HG03571 (cell line): ENCODE measurements at regions not wholly inside any gene's neighbourhood (a gene's known extent, or its start where the extent isn't known, plus 50 kb on each side); places are given as distances from the start of the nearest gene placed in this dataset.

ENCODE experiments used
- ATAC-seq: cut with Tn5 transposase; IDR thresholded peaks from one replicate; pipeline ENCODE4 v1.9.1; 2021; ENCODE audit not compliant: unreplicated experiment

DNA sequence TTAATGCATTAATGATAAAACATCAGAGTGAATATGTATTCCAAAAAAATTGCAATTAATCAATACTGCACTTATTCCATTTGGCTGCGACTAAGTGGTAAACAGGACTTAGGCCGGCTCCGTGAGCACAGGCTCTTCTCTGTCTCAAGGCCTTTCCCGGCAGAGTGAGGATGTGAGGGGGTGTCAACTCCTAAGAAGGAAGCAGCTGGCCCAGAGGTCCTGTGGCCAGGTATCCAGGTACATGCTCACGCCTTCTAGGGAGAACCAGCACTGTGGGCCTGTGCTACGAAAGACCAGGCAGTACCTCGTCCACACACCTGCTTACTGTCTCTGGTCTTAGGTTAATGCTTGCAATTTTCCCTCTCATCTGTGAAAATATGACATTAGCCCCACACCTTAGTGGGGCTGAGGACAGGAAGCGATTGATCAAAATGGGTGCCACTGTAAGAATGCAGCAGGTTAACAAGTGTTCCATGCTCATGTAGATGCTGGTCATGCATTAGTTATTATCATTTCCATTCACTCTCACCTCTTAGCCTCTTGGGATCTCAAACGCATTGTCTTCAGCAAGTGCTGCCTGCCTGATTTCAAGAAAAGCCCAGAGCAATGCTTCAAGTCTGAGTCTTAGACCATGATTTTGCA is 175.3 kb downstream of the ABHD5 start:
- no peak for ATAC-seq

DNA sequence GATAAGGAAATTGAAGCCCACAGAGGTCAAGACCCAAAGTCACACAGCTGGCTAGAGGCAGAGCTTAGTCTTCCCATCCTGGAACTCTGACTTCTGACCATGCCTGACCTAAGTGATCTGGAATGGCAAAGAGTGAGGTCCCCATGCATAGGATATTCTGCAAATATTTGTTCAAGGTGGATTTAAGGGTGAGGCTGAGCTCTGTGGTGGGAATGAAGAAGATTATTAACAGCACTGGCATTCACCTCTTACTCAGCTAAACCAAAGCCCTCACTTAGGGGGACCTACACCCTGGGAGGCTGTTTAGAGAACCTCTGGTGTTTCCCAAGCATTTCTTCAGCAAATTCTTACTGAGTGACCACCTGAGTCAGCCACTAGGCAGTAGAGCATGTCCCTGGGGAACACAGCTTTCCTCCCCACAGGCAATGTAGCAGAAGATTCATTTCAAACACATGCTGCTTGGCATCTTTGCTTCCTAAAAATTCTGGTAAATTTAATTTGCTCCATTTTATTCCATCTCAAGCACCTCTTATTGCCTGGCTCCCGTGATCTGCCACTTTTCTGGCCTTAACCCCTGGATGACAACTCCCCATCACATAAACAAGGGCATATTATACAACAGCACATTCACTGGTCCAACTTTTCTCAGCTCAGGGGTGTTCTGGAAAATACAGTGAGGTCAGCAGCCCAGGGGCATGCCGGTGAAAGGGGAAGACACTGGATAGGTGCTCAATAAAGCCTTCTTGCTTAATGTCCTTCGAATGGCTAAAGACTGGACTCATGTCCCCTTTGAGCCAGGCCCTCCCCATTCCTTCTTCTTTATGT is 176.0 kb downstream of the ABHD5 start:
- no peak for ATAC-seq

DNA sequence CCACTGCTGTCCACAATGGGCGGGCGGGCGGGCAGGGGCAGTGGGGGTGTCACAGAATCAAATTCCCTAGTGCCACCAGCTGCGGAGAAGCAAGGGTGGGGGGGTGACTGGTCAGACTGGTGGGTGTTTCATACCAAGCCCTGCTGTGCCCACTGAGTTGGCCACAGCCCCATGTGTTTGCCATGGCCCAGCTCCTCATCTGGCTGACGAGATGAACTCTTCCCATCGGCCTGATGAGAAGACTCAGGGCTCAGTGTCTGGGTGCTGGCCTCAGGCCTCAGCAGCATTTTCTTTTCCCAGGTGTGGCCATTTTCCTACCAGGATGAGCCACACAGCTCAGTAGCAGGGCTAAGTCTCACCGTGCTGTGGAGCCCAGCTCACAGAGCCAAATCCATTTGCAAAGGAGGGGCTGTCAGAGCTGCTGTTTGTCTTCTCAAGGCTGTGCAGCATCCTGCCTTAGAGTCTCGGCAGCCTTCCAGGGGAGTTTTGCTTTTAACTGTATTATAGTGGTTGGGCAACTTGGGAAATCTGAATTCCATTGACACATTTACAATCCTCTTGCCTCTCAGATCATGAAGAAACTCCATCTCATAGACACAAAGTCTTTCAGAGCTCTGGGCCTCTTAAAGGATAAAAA is 176.8 kb downstream of the ABHD5 start:
- ATAC-seq = no peak

- ATAC-seq = no peak
These were observed 178.8 kb downstream of the ABHD5 start for GRCh38 chr3:43869491-43869890.

DNA sequence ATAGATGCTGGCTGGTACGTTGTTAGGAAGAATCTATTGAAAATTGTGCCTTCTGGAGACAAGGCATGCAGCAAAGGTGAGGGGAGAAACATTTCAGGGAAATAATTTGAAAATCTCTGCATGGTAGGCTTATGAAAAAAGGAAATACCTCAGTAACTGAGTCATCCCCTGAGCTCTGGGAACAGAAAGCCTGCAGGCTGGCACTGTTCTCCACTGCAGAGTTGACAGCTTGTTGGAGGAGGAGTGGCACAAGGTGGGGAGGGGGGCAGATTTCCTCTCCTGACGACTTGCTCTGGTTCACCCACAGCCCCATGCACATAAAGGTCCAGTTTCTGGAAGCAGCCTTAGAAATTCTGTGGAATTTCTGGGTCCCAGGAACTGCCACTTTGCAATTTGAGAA is 179.4 kb downstream of the ABHD5 start:
- ATAC-seq = no peak

DNA sequence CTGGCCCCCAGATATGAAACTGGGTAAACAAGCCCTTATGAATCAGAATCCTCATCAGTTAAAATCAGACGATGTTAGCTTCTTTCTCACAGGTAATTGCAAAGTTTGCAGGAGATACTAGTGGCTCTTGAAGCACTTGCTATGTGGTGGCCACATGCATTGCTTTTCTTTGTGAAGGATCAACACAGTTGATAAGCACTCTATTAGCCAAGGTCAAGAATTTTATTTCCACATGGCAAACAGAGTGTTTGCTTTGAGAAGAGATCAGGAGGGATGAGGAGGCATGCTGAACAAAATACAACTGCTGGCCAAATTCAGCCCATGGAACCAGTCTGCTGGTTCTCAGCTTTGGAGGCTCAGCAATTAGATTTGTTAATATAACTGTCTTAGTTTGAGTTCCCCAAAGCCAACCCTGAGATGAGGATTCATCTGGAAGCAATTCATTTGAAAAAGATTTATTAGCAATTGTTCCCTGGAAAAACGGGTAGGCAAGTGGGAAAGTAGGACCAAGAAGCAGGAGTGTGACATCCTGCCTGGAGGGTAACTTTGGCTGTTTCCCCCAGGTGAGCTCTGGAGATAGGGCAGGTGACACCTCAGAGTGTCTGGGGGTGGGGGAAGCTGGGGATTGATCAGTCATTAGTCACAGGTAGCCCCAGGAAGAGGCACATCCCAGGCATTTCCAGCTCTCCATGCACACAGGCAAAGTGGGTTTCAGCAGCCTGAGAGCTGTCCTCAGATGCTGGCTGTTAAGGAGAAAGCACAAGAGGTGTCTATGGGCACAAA is 180.3 kb downstream of the ABHD5 start:
- no peak for ATAC-seq

GRCh38 chr3:43871627-43872245 is 181.0 kb downstream of the ABHD5 start:
- no peak for ATAC-seq

- ATAC-seq = no peak
These were observed 181.6 kb downstream of the ABHD5 start for GRCh38 chr3:43872301-43872700.

DNA sequence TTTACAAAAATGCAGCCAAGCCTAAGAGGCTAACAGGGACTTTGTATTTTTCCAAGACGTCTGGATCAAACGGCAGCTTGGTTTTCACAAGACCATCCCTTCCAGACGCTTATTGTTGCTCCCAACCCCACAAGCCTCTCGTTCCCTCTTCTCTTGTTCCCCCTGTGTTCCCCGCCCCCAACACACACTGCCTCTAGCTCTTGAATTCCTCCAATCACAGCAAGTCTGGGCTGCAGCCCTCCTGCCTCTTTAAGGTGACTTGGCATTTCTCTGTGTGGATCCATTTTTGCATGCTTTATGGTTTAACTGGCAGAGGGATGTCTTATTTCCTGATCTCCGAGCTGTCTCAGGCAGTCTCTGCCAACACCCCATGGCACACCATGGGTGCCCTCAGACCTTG is 182.2 kb downstream of the ABHD5 start:
- ATAC-seq = no peak

GRCh38 chr3:43873723-43874122 is 183.0 kb downstream of the ABHD5 start:
- no peak for ATAC-seq

DNA sequence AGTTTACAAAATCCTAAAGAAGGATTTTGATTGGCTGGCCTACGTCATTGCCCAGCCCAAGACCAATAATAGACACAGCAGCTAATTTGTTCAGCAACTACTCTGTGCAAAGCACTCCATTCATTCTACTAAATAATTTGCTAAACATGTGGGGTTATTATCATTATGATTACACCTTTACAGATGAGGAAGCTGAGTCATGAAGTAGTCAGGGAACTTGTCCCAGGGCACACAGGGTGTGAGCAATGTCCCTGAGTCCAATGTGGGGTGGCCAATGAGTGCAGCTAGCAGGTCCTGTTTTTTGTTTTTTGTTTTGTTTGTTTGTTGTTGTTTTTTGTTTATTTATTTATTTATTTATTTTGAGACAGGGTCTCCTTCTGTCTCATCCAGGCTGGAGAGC is 183.6 kb downstream of the ABHD5 start:
- no peak for ATAC-seq

DNA sequence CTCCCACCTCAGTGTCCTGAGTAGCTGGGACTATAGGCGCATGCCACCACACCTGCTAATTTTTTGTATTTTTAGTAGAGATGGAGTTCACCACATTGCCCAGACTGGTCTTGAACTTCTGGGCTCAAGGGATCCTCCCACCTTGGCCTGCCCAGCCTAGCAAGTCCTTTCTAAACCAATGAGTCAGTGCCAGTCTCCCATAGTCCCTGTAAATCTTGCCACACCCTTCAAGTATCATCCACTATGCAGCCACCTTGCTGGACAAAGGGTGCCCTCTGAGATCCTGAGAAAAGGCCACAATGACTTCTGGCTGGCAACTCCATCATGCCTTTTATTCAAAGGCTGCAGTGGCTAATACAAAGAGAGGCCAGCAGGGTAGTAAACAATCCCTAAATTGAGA is 184.0 kb downstream of the ABHD5 start:
- no peak for ATAC-seq

DNA sequence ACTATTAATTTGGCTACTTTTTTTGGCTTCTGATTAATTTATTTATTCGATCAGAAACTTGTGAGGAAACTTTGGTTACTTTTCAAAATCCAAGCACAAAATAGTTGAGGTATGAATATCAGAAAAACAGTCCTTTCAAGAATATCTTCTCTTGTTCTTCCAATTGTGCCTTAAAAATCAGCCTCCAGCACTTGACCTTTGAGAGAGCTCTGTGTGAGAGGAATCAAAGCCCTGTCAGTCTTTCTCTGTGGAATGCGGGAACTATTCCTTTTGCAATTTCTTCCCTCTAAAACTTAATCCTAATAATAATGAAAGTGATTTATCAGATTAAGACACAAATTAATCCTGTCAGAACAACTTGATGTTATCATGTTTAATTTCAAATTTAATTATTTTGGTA is 185.9 kb downstream of the ABHD5 start:
- ATAC-seq = no peak

- no peak for ATAC-seq
These were observed 188.4 kb downstream of the ABHD5 start for GRCh38 chr3:43879166-43879565.

DNA sequence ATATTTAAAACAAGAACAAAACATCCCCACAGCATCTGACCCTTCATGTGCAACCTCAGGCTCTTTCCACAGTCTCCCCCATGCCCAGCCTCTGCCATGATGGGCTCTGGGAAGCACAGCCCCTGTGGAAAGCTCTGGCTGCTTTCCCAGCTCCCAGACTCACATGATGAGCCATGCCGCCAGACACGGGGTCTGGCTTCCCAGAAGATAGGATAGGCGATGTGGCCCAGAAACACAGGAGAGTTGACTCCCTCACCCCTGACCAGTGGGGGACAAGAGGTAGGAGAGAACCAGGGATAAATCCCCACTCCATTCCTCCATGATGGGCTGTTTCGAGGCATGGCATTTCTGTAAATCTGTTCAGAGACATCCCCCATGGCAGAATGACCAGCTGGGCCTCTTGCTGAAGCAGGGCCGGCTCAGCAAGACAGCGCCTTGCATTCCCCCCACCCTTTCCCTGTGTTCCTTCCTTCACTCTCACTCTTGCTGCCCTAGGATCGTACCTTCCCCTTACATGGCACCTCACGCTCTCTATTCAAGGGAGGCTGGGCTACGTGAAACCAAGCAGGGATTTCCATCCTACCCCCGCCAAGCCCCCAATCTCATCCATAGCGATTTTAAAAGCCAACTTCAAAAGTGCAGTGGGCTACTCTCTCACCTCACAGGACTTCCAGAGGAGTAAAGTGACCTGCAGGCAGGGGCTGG is 192.4 kb downstream of the ABHD5 start:
- ATAC-seq = no peak

DNA sequence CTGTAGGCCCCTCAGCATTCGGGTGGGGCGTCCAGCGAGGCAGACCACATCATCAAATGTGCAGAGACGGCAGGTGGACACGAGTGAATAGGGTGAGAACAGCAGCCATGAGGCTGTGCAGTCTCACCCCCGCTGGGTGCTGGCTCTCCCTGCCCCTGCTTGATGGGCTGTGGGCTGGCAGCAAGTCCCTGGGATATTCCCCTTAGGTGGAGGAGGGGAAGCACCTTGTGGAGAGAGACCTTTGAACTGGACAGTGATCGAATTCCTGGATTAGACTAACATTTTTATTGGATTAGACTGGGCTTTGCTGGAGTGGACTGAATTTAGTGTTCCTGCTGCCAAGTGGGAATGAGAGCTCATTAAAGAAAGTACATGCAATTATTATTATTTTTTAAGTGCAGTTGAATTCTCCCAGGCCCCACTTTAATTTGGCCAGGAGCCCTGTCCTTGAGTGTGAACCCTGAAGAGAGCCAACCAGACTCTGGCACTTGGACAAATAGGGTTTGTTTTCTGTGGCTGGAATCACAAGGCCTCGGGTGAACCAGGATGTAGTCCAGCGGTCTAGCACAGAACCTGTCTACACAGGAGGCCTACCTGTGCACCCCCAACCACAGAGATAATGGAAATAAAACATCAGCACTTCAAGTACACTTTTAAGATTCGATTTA is 193.1 kb downstream of the ABHD5 start:
- ATAC-seq = no peak

- ATAC-seq = no peak
These were observed 193.8 kb downstream of the ABHD5 start for GRCh38 chr3:43884581-43884980.

- ATAC-seq = no peak
These were observed 195.3 kb downstream of the ABHD5 start for GRCh38 chr3:43885908-43886618.

DNA sequence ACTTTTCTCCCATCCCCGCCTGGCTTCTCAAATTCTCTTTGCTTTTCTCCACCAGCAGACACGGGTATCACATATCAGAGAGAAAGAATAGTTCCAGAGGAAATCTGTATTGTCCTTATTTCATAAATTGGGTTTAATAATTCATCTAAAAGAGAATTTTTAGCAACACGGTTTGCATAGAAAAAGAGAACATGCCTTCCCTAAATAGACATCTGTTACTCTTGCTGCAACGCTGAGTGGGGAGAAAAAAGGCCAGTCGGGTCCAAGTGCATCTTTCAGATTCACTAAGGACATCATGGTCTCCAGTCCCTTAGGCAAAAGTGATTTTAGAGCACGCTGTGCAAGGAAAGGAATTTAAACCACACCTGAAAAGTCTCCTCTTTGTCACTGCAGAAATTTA is 201.3 kb downstream of the ABHD5 start:
- ATAC-seq = no peak
